ENCODE measurements at regions not wholly inside any gene's neighbourhood (a gene's known extent, or its start where the extent isn't known, plus 50 kb on each side); places are given as distances from the start of the nearest gene placed in this dataset.

GRCh38 chr14:28584951-28585350 is 181.6 kb upstream of the FOXG1 start:
- no peak for ATAC-seq

GRCh38 chr14:28589792-28590191 is 176.8 kb upstream of the FOXG1 start:
- intact Hi-C loops (cut with DNase I), result no loop called here
- TF ChIP-seq, protein P1, sequence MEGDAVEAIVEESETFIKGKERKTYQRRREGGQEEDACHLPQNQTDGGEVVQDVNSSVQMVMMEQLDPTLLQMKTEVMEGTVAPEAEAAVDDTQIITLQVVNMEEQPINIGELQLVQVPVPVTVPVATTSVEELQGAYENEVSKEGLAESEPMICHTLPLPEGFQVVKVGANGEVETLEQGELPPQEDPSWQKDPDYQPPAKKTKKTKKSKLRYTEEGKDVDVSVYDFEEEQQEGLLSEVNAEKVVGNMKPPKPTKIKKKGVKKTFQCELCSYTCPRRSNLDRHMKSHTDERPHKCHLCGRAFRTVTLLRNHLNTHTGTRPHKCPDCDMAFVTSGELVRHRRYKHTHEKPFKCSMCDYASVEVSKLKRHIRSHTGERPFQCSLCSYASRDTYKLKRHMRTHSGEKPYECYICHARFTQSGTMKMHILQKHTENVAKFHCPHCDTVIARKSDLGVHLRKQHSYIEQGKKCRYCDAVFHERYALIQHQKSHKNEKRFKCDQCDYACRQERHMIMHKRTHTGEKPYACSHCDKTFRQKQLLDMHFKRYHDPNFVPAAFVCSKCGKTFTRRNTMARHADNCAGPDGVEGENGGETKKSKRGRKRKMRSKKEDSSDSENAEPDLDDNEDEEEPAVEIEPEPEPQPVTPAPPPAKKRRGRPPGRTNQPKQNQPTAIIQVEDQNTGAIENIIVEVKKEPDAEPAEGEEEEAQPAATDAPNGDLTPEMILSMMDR (IDR thresholded peaks at IDR 0.05), result no peak
- DNase-seq (no peak), ATAC-seq (no peak)
- Histone ChIP-seq H3K9me3 (no peaks in the 10 kb centered on the region), H3K4me3 (no peak overlapping the region), H3K27me3 (no peaks in the 10 kb centered on the region), H3K27ac (no peak overlapping the region), H3K4me1 (no peaks in the 10 kb centered on the region), H3K36me3 (no peaks in the 10 kb centered on the region)

More at GRCh38 chr14:28584951-28585350, 181.6 kb upstream of the FOXG1 start:
- no peak for DNase-seq
- H3K36me3 ChIP-seq, result no peaks in the 10 kb centered on the region
- no peaks in the 10 kb centered on the region for H3K9me3 ChIP-seq
- no peak overlapping the region for H3K4me3 ChIP-seq
- H3K4me1 ChIP-seq, result no peaks in the 10 kb centered on the region
- no peak overlapping the region for H3K27ac ChIP-seq
- TF ChIP-seq, protein P1 (IDR thresholded peaks at IDR 0.05), result no peak
- no peaks in the 10 kb centered on the region for H3K27me3 ChIP-seq
- intact Hi-C loops (cut with DNase I), result no loop called here

- DNase-seq (no peak), ATAC-seq (no peak)
- H3K27ac ChIP-seq, result no peak overlapping the region
- TF ChIP-seq, protein P1 (IDR thresholded peaks at IDR 0.05), result no peak
- H3K27me3 ChIP-seq, result no peaks in the 10 kb centered on the region
- no peaks in the 10 kb centered on the region for H3K9me3 ChIP-seq
- H3K4me3 ChIP-seq, result no peak overlapping the region
- intact Hi-C loops (cut with DNase I), result no loop called here
- H3K4me1 ChIP-seq, result no peaks in the 10 kb centered on the region
- H3K36me3 ChIP-seq, result no peaks in the 10 kb centered on the region
Observed at GRCh38 chr14:28596391-28596790, 170.2 kb upstream of the FOXG1 start.

- Histone ChIP-seq H3K9me3 (no peaks in the 10 kb centered on the region), H3K36me3 (no peaks in the 10 kb centered on the region), H3K4me1 (no peaks in the 10 kb centered on the region), H3K27me3 (no peaks in the 10 kb centered on the region), H3K4me3 (no peak overlapping the region), H3K27ac (no peak overlapping the region)
- intact Hi-C loops (cut with DNase I), result no loop called here
- TF ChIP-seq, protein P1 (IDR thresholded peaks at IDR 0.05), result no peak
- DNase-seq, result no peak
- no peak for ATAC-seq
Observed at GRCh38 chr14:28599191-28599590, 167.4 kb upstream of the FOXG1 start.

DNA sequence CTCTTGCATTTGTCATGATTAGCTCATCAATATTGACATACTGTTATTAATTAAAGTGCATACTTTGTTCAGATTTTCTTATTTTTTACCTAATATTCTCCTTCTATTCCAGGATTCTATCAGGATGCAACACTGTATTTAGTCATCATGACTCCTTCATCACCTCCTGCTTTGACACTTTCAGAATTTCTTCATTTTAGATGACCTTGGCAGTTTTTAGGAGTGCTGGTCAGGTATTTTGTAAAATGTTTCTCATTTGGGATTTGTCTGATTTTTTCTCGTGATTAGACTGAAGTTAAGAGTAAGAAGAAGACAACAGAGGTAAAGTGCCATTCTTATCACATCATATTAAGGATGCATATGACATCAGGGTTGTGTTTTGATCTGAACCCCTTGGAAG is 167.0 kb upstream of the FOXG1 start:
- Histone ChIP-seq H3K27me3 (no peaks in the 10 kb centered on the region), H3K4me3 (no peak overlapping the region), H3K36me3 (no peaks in the 10 kb centered on the region), H3K9me3 (no peaks in the 10 kb centered on the region), H3K27ac (no peak overlapping the region), H3K4me1 (no peaks in the 10 kb centered on the region)
- ATAC-seq (no peak), DNase-seq (no peak)
- intact Hi-C loops (cut with DNase I), result no loop called here
- TF ChIP-seq, protein P1 (IDR thresholded peaks at IDR 0.05), result no peak

DNA sequence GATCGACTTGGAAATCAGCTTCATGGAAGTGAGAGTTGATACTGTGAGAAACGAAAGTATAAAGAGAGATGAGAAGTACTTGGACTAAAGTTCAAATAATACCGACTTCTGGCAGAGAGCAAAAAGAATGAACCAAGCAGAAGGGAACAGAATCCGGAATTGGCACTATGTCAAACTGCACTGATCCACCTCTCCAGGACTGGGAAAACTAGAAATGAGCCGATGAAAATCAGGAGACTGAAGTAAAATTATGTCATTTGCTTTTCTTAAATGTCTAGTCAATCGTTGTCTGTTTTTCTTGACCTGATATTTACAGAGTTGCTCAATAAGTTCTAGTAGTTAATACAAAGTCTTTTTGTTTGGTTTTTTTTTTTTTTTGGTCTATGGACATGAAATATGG is 163.0 kb upstream of the FOXG1 start:
- intact Hi-C loops (cut with DNase I), result no loop called here
- no peaks in the 10 kb centered on the region for H3K27me3 ChIP-seq
- TF ChIP-seq, protein P1 (IDR thresholded peaks at IDR 0.05), result no peak
- H3K4me1 ChIP-seq, result no peaks in the 10 kb centered on the region
- ATAC-seq, result no peak
- no peak overlapping the region for H3K4me3 ChIP-seq
- H3K27ac ChIP-seq, result no peak overlapping the region
- no peaks in the 10 kb centered on the region for H3K36me3 ChIP-seq
- no peak for DNase-seq
- no peaks in the 10 kb centered on the region for H3K9me3 ChIP-seq
